ENCODE measurements at regions not wholly inside any gene's neighbourhood (a gene's known extent, or its start where the extent isn't known, plus 50 kb on each side); places are given as distances from the start of the nearest gene placed in this dataset.

GRCh38 chr9:97786341-97786740, 66.7 kb upstream of the FOXE1 start:
- Histone ChIP-seq H3K79me2 (ENCODE audit: insufficient read depth, low read length) (no peaks in the 10 kb centered on the region), H4K20me1 (ENCODE audit: insufficient read depth, low read length) (no peaks in the 10 kb centered on the region), H3K4me1 (ENCODE audit: insufficient read depth, low read length, severe bottlenecking) (no peaks in the 10 kb centered on the region), H3F3A (ENCODE audit: insufficient read depth, low read length) (no peaks in the 10 kb centered on the region), H3K9ac (ENCODE audit: low read length) (no peak overlapping the region), H3K27ac (ENCODE audit: low read depth, low read length, poor library complexity, severe bottlenecking) (no peak overlapping the region), H3K36me3 (ENCODE audit: insufficient read depth, low read length) (no peaks in the 10 kb centered on the region), H2AFZ (ENCODE audit: low read length) (no peak overlapping the region), H3K4me2 (ENCODE audit: low read length) (no peak overlapping the region), H3K4me3 (ENCODE audit: low read depth, low read length, poor library complexity, severe bottlenecking) (no peak overlapping the region), H3K9me2 (ENCODE audit: low read depth, low read length) (no peaks in the 10 kb centered on the region), H3K27me3 (ENCODE audit: insufficient read depth, low read length) (no peaks in the 10 kb centered on the region), H3K9me3 (ENCODE audit: low read length) (no peaks in the 10 kb centered on the region)
- TF ChIP-seq EZH2 (IDR thresholded peaks at IDR 0.05; ENCODE audit: borderline replicate concordance, low read length) (no peak), CTCF (IDR thresholded peaks at IDR 0.05; ENCODE audit: low read length) (no peak)

GRCh38 chr9:97787551-97787950, 65.5 kb upstream of the FOXE1 start:
- Histone ChIP-seq H2AFZ (ENCODE audit: low read length) (no peak overlapping the region), H3K9ac (ENCODE audit: low read length) (no peak overlapping the region), H3K4me3 (ENCODE audit: low read depth, low read length, poor library complexity, severe bottlenecking) (no peak overlapping the region), H4K20me1 (ENCODE audit: insufficient read depth, low read length) (no peaks in the 10 kb centered on the region), H3K9me3 (ENCODE audit: low read length) (no peaks in the 10 kb centered on the region), H3K4me1 (ENCODE audit: insufficient read depth, low read length, severe bottlenecking) (no peaks in the 10 kb centered on the region), H3K27ac (ENCODE audit: low read depth, low read length, poor library complexity, severe bottlenecking) (no peak overlapping the region), H3K79me2 (ENCODE audit: insufficient read depth, low read length) (no peaks in the 10 kb centered on the region), H3K4me2 (ENCODE audit: low read length) (no peak overlapping the region), H3F3A (ENCODE audit: insufficient read depth, low read length) (no peaks in the 10 kb centered on the region), H3K27me3 (ENCODE audit: insufficient read depth, low read length) (no peaks in the 10 kb centered on the region), H3K36me3 (ENCODE audit: insufficient read depth, low read length) (no peaks in the 10 kb centered on the region), H3K9me2 (ENCODE audit: low read depth, low read length) (no peaks in the 10 kb centered on the region)
- TF ChIP-seq CTCF (IDR thresholded peaks at IDR 0.05; ENCODE audit: low read length) (no peak), EZH2 (IDR thresholded peaks at IDR 0.05; ENCODE audit: borderline replicate concordance, low read length) (no peak)

GRCh38 chr9:97788763-97789663, 64.0 kb upstream of the FOXE1 start:
- Histone ChIP-seq H2AFZ (ENCODE audit: low read length) (no peak overlapping the region), H3K27me3 (ENCODE audit: insufficient read depth, low read length) (no peaks in the 10 kb centered on the region), H3K79me2 (ENCODE audit: insufficient read depth, low read length) (no peaks in the 10 kb centered on the region), H3K9me2 (ENCODE audit: low read depth, low read length) (no peaks in the 10 kb centered on the region), H3F3A (ENCODE audit: insufficient read depth, low read length) (no peaks in the 10 kb centered on the region), H3K9ac (ENCODE audit: low read length) (no peak overlapping the region), H3K36me3 (ENCODE audit: insufficient read depth, low read length) (no peaks in the 10 kb centered on the region), H3K4me2 (ENCODE audit: low read length) (no peak overlapping the region), H3K4me3 (ENCODE audit: low read depth, low read length, poor library complexity, severe bottlenecking) (no peak overlapping the region), H3K27ac (ENCODE audit: low read depth, low read length, poor library complexity, severe bottlenecking) (no peak overlapping the region), H3K4me1 (ENCODE audit: insufficient read depth, low read length, severe bottlenecking) (no peaks in the 10 kb centered on the region), H4K20me1 (ENCODE audit: insufficient read depth, low read length) (no peaks in the 10 kb centered on the region), H3K9me3 (ENCODE audit: low read length) (no peaks in the 10 kb centered on the region)
- TF ChIP-seq EZH2 (IDR thresholded peaks at IDR 0.05; ENCODE audit: borderline replicate concordance, low read length) = no peak
- no peak for TF ChIP-seq CTCF (IDR thresholded peaks at IDR 0.05; ENCODE audit: low read length)
